WTC11 (cell line): ENCODE measurements at regions not wholly inside any gene's neighbourhood (a gene's known extent, or its start where the extent isn't known, plus 50 kb on each side); places are given as distances from the start of the nearest gene placed in this dataset.
"Not testable (repeated sequence)": the region's sequence is repeated elsewhere in the genome, so short reads cannot be mapped to it uniquely, and the experiment has no call there.

Experiments
- ATAC-seq: fragments of 200-7000 bp; cut with Tn5 transposase; 2 replicates; pipeline ENCODE4 v1.10.0; 2021; ENCODE audit warnings: mild to moderate bottlenecking, moderate library complexity
- CTCF ChIA-PET: fragments of 300-600 bp; sonication (Branson Sonifier 250); formaldehyde crosslinking; loops from one replicate; lab custom pipeline; 2021; ENCODE audit warnings: antibody characterized with exemption; lab: Charles Lee
- POLR2A ChIA-PET: fragments of 350-600 bp; sonication (Branson Sonifier 250); formaldehyde crosslinking; loops from one replicate; lab custom pipeline; 2021; ENCODE audit warnings: antibody characterized with exemption; lab: Charles Lee
- DNase-seq: peaks from one replicate; pipeline ENCODE4 v3.0.0; 2021; ENCODE audit warnings: low spot score
- H3K27ac Mint-ChIP-seq: 2 replicates; pipeline ENCODE4 v1.8.0; 2021; ENCODE audit warnings: mixed read lengths
- H3K27me3 Mint-ChIP-seq: 2 replicates; pipeline ENCODE4 v1.8.0; 2021; ENCODE audit warnings: low read depth, mild to moderate bottlenecking, moderate library complexity, mixed read lengths
- H3K36me3 Mint-ChIP-seq: 2 replicates; pipeline ENCODE4 v1.8.0; 2021; ENCODE audit warnings: mixed read lengths
- H3K4me1 Mint-ChIP-seq: 2 replicates; pipeline ENCODE4 v1.8.0; 2022; ENCODE audit warnings: mixed read lengths
- H3K4me3 Mint-ChIP-seq: 2 replicates; pipeline ENCODE4 v1.8.0; 2021; ENCODE audit warnings: mild to moderate bottlenecking, moderate library complexity, mixed read lengths
- H3K9me3 Mint-ChIP-seq: 2 replicates; pipeline ENCODE4 v1.8.0; 2021; ENCODE audit warnings: mixed read lengths
- ATF1 ChIP-seq: sonication (generic); formaldehyde crosslinking; IDR thresholded peaks from 2 replicates; pipeline ENCODE4 v1.8.1; 2023; ENCODE audit warnings: mild to moderate bottlenecking, moderate library complexity, missing genetic modification reagents
- CREM ChIP-seq: sonication (generic); formaldehyde crosslinking; IDR thresholded peaks from 2 replicates; pipeline ENCODE4 v1.8.1; 2022; ENCODE audit warnings: mild to moderate bottlenecking, missing genetic modification reagents, moderate library complexity
- ESRRA ChIP-seq: sonication (generic); formaldehyde crosslinking; IDR thresholded peaks from 2 replicates; pipeline ENCODE4 v1.8.1; 2022; ENCODE audit warnings: mild to moderate bottlenecking, missing genetic modification reagents, borderline replicate concordance
- GABPB1 ChIP-seq: sonication (generic); formaldehyde crosslinking; IDR thresholded peaks from 2 replicates; pipeline ENCODE4 v1.8.1; 2023; ENCODE audit warnings: mild to moderate bottlenecking, missing genetic modification reagents
- HMGA2 ChIP-seq: fragments of 250-450 bp; sonication (Bioruptor Pico); IDR thresholded peaks from 2 replicates; pipeline ENCODE4 v1.4.0; 2021; ENCODE audit warnings: mild to moderate bottlenecking, moderate library complexity
- IRF2 ChIP-seq: sonication (generic); formaldehyde crosslinking; IDR thresholded peaks from 2 replicates; pipeline ENCODE4 v1.8.0; 2022; ENCODE audit warnings: low read depth, missing genetic modification reagents, borderline replicate concordance
- MXD4 ChIP-seq: fragments of 250-450 bp; sonication (Bioruptor Pico); IDR thresholded peaks from 2 replicates; pipeline ENCODE4 v1.8.0; 2021; ENCODE audit warnings: mild to moderate bottlenecking, moderate library complexity, borderline replicate concordance
- NFYB ChIP-seq: sonication (generic); formaldehyde crosslinking; conservative IDR thresholded peaks from 2 replicates; pipeline ENCODE4 v1.8.0; 2022; ENCODE audit warnings: low read depth, missing genetic modification reagents
- NR3C1 ChIP-seq: sonication (generic); formaldehyde crosslinking; conservative IDR thresholded peaks from 2 replicates; pipeline ENCODE4 v1.8.1; 2023; ENCODE audit warnings: low read depth, mild to moderate bottlenecking, missing genetic modification reagents
- RELA ChIP-seq: sonication (generic); formaldehyde crosslinking; IDR thresholded peaks from 2 replicates; pipeline ENCODE4 v1.8.1; 2022; ENCODE audit warnings: missing genetic modification reagents, mild to moderate bottlenecking, borderline replicate concordance
- SOX15 ChIP-seq: fragments of 250-450 bp; sonication (Bioruptor Pico); IDR thresholded peaks from 2 replicates; pipeline ENCODE4 v1.9.0; 2021; ENCODE audit warnings: mild to moderate bottlenecking
- TEAD1 ChIP-seq: sonication (generic); formaldehyde crosslinking; IDR thresholded peaks from 2 replicates; pipeline ENCODE4 v1.8.0; 2022; ENCODE audit warnings: mild to moderate bottlenecking, missing genetic modification reagents
- TP53 ChIP-seq: sonication (generic); formaldehyde crosslinking; IDR thresholded peaks from 2 replicates; pipeline ENCODE4 v1.8.1; 2023; ENCODE audit warnings: mild to moderate bottlenecking, missing genetic modification reagents
- ZNF671 ChIP-seq: fragments of 250-450 bp; sonication (Bioruptor Pico); IDR thresholded peaks from 2 replicates; pipeline ENCODE4 v1.8.0; 2021; ENCODE audit warnings: mild to moderate bottlenecking
- TF ChIP-seq, protein P1 (sequence below): sonication (generic); formaldehyde crosslinking; IDR thresholded peaks from 2 replicates; pipeline ENCODE4 v1.8.0; 2022; ENCODE audit warnings: mild to moderate bottlenecking, missing genetic modification reagents
- TF ChIP-seq, protein P2 (sequence below): fragments of 200-600 bp; IDR thresholded peaks from 2 replicates; pipeline ENCODE4 v1.8.0; 2022; ENCODE audit warnings: antibody characterized with exemption
- TF ChIP-seq, protein P3 (sequence below): sonication (generic); formaldehyde crosslinking; IDR thresholded peaks from 2 replicates; pipeline ENCODE4 v1.8.1; 2023; ENCODE audit warnings: mild to moderate bottlenecking, missing genetic modification reagents

- H3K27ac Mint-ChIP-seq, result no peak overlapping the region
- ChIA-PET POLR2A (no interaction called here), CTCF (interaction anchor here (1.0 to 5.4 kb wide), 3 partner anchors 12 to 53 kb away, joined by 3 to 125 read pairs (median 4); no protein-coding TSS in a partner anchor)
- H3K4me1 Mint-ChIP-seq, result no peaks in the 10 kb centered on the region
- ATAC-seq (no peak), DNase-seq (no peak)
- H3K9me3 Mint-ChIP-seq, result no peaks in the 10 kb centered on the region
- no peak overlapping the region for H3K4me3 Mint-ChIP-seq
- H3K27me3 Mint-ChIP-seq, result peaks cover 96% of the 10 kb centered on the region
- H3K36me3 Mint-ChIP-seq, result no peaks in the 10 kb centered on the region
- TF ChIP-seq ESRRA (CRISPR knock-in tag), result no peak
- no peak for TF ChIP-seq NR3C1 (CRISPR knock-in tag)
- TF ChIP-seq NFYB (CRISPR knock-in tag), result no peak
- TF ChIP-seq ZNF671 (CRISPR knock-in tag), result no peak
Observed at GRCh38 chr22:22773979-22774604, 113.5 kb upstream of the IGLL5 start.

DNA sequence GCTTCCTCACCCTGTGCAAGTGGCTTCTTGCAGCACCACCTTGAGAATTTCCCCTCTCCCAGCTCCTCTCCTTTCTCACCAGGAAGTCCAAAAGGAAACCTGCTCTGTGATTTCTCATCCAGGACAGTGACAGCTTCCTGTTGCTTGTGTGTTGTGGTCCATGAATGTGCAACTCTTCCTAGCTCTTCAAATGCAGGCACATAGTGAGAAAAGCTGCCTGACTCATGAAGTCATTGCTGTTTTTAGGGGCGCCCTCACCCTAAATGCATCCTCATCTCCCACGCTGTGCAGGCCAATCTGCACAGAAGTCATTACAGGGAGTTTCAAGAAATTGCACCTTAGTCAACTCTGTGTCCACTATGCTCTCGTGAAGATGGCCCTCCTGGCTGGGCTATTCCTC lies 112.9 kb upstream of the IGLL5 start:
- not testable (repeated sequence) for ATAC-seq, H3K4me3 Mint-ChIP-seq, DNase-seq, H3K27ac Mint-ChIP-seq, H3K9me3 Mint-ChIP-seq, H3K4me1 Mint-ChIP-seq, H3K36me3 Mint-ChIP-seq
- CTCF ChIA-PET, result interaction anchor here (1.0 to 1.9 kb wide), 4 partner anchors 21 to 180 kb away, joined by 3 to 6 read pairs (median 4); no protein-coding TSS in a partner anchor
- POLR2A ChIA-PET, result interaction anchor here (1.2 kb wide), 1 partner anchor 11 kb away, joined by 3 read pairs; no protein-coding TSS in a partner anchor
- peaks cover 93% of the 10 kb centered on the region for H3K27me3 Mint-ChIP-seq

- no peaks in the 10 kb centered on the region for H3K9me3 Mint-ChIP-seq
- POLR2A ChIA-PET, result interaction anchor here (1.2 kb wide), 1 partner anchor 13 kb away, joined by 3 read pairs; no protein-coding TSS in a partner anchor
- CTCF ChIA-PET, result interaction anchor here (1.5 to 1.9 kb wide), 3 partner anchors 12 to 108 kb away, joined by 4 to 9 read pairs (median 6); no protein-coding TSS in a partner anchor
- no peak for DNase-seq
- no peaks in the 10 kb centered on the region for H3K4me1 Mint-ChIP-seq
- no peak for ATAC-seq
- no peak overlapping the region for H3K4me3 Mint-ChIP-seq
- H3K27me3 Mint-ChIP-seq, result peaks cover 81% of the 10 kb centered on the region
- TF ChIP-seq GABPB1, result no peak
- TF ChIP-seq TEAD1 (CRISPR knock-in tag), result no peak
- no peaks in the 10 kb centered on the region for H3K36me3 Mint-ChIP-seq
- H3K27ac Mint-ChIP-seq, result no peak overlapping the region
Observed at GRCh38 chr22:22776121-22776520, 111.5 kb upstream of the IGLL5 start.

DNA sequence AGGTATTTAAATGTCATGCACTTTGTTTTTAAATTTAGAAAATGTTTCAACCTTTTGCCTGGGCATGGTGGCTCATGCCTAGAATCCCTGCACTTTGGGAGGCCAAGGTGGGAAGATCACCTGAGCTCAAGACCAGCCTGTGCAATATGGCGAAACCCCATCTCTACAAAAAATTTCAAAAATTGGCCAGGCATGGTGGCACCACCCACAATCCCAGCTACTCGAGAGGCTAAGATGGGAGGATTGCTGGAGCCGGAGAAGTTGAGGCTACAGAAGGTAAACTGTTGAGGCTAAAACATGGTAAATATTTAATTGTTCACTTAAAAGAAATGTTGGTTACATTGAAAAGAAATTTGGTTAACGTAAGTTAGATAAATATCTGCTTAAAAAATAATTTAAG lies 108.4 kb upstream of the IGLL5 start:
- TF ChIP-seq MXD4 (CRISPR knock-in tag) (no peak), RELA (no peak), NR3C1 (CRISPR knock-in tag) (no peak), CREM (CRISPR knock-in tag) (no peak), SOX15 (CRISPR knock-in tag) (no peak), ATF1 (CRISPR knock-in tag) (no peak), TP53 (no peak), IRF2 (CRISPR knock-in tag) (no peak), HMGA2 (no peak)
- TF ChIP-seq, protein P1, sequence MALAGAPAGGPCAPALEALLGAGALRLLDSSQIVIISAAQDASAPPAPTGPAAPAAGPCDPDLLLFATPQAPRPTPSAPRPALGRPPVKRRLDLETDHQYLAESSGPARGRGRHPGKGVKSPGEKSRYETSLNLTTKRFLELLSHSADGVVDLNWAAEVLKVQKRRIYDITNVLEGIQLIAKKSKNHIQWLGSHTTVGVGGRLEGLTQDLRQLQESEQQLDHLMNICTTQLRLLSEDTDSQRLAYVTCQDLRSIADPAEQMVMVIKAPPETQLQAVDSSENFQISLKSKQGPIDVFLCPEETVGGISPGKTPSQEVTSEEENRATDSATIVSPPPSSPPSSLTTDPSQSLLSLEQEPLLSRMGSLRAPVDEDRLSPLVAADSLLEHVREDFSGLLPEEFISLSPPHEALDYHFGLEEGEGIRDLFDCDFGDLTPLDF (CRISPR knock-in tag), result no peak
- TF ChIP-seq, protein P2, sequence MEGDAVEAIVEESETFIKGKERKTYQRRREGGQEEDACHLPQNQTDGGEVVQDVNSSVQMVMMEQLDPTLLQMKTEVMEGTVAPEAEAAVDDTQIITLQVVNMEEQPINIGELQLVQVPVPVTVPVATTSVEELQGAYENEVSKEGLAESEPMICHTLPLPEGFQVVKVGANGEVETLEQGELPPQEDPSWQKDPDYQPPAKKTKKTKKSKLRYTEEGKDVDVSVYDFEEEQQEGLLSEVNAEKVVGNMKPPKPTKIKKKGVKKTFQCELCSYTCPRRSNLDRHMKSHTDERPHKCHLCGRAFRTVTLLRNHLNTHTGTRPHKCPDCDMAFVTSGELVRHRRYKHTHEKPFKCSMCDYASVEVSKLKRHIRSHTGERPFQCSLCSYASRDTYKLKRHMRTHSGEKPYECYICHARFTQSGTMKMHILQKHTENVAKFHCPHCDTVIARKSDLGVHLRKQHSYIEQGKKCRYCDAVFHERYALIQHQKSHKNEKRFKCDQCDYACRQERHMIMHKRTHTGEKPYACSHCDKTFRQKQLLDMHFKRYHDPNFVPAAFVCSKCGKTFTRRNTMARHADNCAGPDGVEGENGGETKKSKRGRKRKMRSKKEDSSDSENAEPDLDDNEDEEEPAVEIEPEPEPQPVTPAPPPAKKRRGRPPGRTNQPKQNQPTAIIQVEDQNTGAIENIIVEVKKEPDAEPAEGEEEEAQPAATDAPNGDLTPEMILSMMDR, result no peak
- TF ChIP-seq, protein P3, sequence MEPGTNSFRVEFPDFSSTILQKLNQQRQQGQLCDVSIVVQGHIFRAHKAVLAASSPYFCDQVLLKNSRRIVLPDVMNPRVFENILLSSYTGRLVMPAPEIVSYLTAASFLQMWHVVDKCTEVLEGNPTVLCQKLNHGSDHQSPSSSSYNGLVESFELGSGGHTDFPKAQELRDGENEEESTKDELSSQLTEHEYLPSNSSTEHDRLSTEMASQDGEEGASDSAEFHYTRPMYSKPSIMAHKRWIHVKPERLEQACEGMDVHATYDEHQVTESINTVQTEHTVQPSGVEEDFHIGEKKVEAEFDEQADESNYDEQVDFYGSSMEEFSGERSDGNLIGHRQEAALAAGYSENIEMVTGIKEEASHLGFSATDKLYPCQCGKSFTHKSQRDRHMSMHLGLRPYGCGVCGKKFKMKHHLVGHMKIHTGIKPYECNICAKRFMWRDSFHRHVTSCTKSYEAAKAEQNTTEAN (CRISPR knock-in tag), result no peak
- TF ChIP-seq, all 79 proteins: peak for 0
- ChIA-PET POLR2A (no interaction called here), CTCF (interaction anchor here (0.9 to 3.5 kb wide), 5 partner anchors 9 to 26 kb away, joined by 3 to 28 read pairs (median 7); no protein-coding TSS in a partner anchor)
- H3K36me3 Mint-ChIP-seq, result no peaks in the 10 kb centered on the region
- no peak overlapping the region for H3K27ac Mint-ChIP-seq
- ATAC-seq (no peak), DNase-seq (no peak)
- H3K9me3 Mint-ChIP-seq, result no peaks in the 10 kb centered on the region
- peaks cover 78% of the 10 kb centered on the region for H3K27me3 Mint-ChIP-seq
- H3K4me3 Mint-ChIP-seq, result no peak overlapping the region
- H3K4me1 Mint-ChIP-seq, result no peaks in the 10 kb centered on the region
